NCI-H2196 (cell line): ENCODE measurements at regions not wholly inside any gene's neighbourhood (a gene's known extent, or its start where the extent isn't known, plus 50 kb on each side); places are given as distances from the start of the nearest gene placed in this dataset.

ENCODE experiments used
- DNase-seq: peaks from one replicate; lab custom pipeline; 2025; ENCODE audit not compliant: unreplicated experiment; lab: John Stamatoyannopoulos, UW

- no peak for DNase-seq
Observed at GRCh38 chr2:74063486-74063885, 78.8 kb downstream of the TET3 start.

- DNase-seq: no peak
Observed at GRCh38 chr2:74065456-74065855, 80.7 kb downstream of the TET3 start.

- DNase-seq: no peak
Observed at GRCh38 chr2:74066491-74067203, 81.1 kb downstream of the BOLA3 start.

- DNase-seq: no peak
Observed at GRCh38 chr2:74067221-74067747, 80.4 kb downstream of the BOLA3 start.

- DNase-seq: no peak
Observed at GRCh38 chr2:74070991-74071390, 76.7 kb downstream of the BOLA3 start.

GRCh38 chr2:74071426-74071825 is 76.3 kb downstream of the BOLA3 start:
- DNase-seq: no peak

GRCh38 chr2:74072565-74072964 is 75.1 kb downstream of the BOLA3 start:
- DNase-seq: no peak

GRCh38 chr2:74074487-74074886 is 73.2 kb downstream of the BOLA3 start:
- DNase-seq: no peak

GRCh38 chr2:74076074-74076470 is 71.6 kb downstream of the BOLA3 start:
- DNase-seq: no peak

GRCh38 chr2:74077636-74078035 is 70.1 kb downstream of the BOLA3 start:
- DNase-seq: no peak

- DNase-seq: no peak
Observed at GRCh38 chr2:74078466-74078865, 69.2 kb downstream of the BOLA3 start.

GRCh38 chr2:74079522-74080341 is 68.0 kb downstream of the BOLA3 start:
- DNase-seq: no peak

- DNase-seq: no peak
Observed at GRCh38 chr2:74080346-74080745, 67.4 kb downstream of the BOLA3 start.

GRCh38 chr2:74081030-74081762 is 66.5 kb downstream of the BOLA3 start:
- no peak for DNase-seq

GRCh38 chr2:74081763-74082110 is 66.0 kb downstream of the BOLA3 start:
- DNase-seq: no peak

GRCh38 chr2:74083750-74084149 is 64.0 kb downstream of the BOLA3 start:
- no peak for DNase-seq
